OCI-LY3 (cell line): ENCODE measurements at regions not wholly inside any gene's neighbourhood (a gene's known extent, or its start where the extent isn't known, plus 50 kb on each side); places are given as distances from the start of the nearest gene placed in this dataset.

Source experiments
- H2AFZ ChIP-seq: fragments of 200-600, 300-600 bp; shearing (Covaris generic); 2 replicates; pipeline ENCODE4 v1.6.0; 2014; ENCODE audit warnings: antibody characterized with exemption, low read depth, low read length
- H3K27ac ChIP-seq: fragments of 200-600, 300-600 bp; sonication (generic); 2 replicates; pipeline ENCODE4 v1.5.1; 2014; ENCODE audit warnings: mild to moderate bottlenecking, low read length, moderate library complexity, mixed read lengths
- H3K27me3 ChIP-seq: fragments of 200-600, 300-600 bp; sonication (generic); 2 replicates; pipeline ENCODE4 v1.6.1; 2014; ENCODE audit warnings: low read depth, low read length, mixed read lengths
- H3K36me3 ChIP-seq: fragments of 200-600, 300-600 bp; sonication (generic); replicated peaks from 2 replicates; pipeline ENCODE3; 2014; ENCODE audit warnings: low read depth, low read length, mixed read lengths
- H3K4me1 ChIP-seq: fragments of 300-600, 200-600 bp; sonication (generic); 2 replicates; pipeline ENCODE4 v1.6.1; 2014; ENCODE audit warnings: low read length, mixed read lengths
- H3K4me2 ChIP-seq: fragments of 200-600, 300-600 bp; sonication (generic); 2 replicates; pipeline ENCODE4 v1.6.1; 2014; ENCODE audit warnings: low read length, mixed read lengths
- H3K4me3 ChIP-seq: fragments of 300-600, 200-600 bp; sonication (generic); 2 replicates; pipeline ENCODE4 v1.5.1; 2014; ENCODE audit warnings: antibody characterized with exemption, mild to moderate bottlenecking, low read length, moderate library complexity
- H3K79me2 ChIP-seq: fragments of 300-600, 200-600 bp; shearing (Covaris generic); 2 replicates; pipeline ENCODE4 v1.6.1; 2014; ENCODE audit warnings: mild to moderate bottlenecking, low read length, mixed read lengths
- H3K9ac ChIP-seq: fragments of 300-600, 200-600 bp; shearing (Covaris generic); 2 replicates; pipeline ENCODE4 v1.6.0; 2014; ENCODE audit warnings: mild to moderate bottlenecking, low read length, moderate library complexity
- H3K9me3 ChIP-seq: fragments of 200-600, 300-600 bp; shearing (Covaris generic); 2 replicates; pipeline ENCODE4 v1.6.1; 2014; ENCODE audit warnings: low read length, mixed read lengths; ENCODE audit not compliant: insufficient read depth
- H4K20me1 ChIP-seq: fragments of 200-600, 300-600 bp; sonication (generic); 2 replicates; pipeline ENCODE4 v1.6.1; 2016; ENCODE audit warnings: low read length, mixed read lengths; ENCODE audit not compliant: insufficient read depth
- EZH2phosphoT487 ChIP-seq: fragments of 200-600 bp; shearing (Covaris generic); IDR thresholded peaks from 2 replicates; pipeline ENCODE4 v1.6.1; 2018; ENCODE audit warnings: antibody characterized with exemption, mixed run types, low read depth
- TF ChIP-seq, protein P1 (sequence below): fragments of 200-600, 300-600 bp; sonication (generic); IDR thresholded peaks from 2 replicates; pipeline ENCODE4 v1.5.1; 2014; ENCODE audit warnings: antibody characterized with exemption, low read length, low read depth

DNA sequence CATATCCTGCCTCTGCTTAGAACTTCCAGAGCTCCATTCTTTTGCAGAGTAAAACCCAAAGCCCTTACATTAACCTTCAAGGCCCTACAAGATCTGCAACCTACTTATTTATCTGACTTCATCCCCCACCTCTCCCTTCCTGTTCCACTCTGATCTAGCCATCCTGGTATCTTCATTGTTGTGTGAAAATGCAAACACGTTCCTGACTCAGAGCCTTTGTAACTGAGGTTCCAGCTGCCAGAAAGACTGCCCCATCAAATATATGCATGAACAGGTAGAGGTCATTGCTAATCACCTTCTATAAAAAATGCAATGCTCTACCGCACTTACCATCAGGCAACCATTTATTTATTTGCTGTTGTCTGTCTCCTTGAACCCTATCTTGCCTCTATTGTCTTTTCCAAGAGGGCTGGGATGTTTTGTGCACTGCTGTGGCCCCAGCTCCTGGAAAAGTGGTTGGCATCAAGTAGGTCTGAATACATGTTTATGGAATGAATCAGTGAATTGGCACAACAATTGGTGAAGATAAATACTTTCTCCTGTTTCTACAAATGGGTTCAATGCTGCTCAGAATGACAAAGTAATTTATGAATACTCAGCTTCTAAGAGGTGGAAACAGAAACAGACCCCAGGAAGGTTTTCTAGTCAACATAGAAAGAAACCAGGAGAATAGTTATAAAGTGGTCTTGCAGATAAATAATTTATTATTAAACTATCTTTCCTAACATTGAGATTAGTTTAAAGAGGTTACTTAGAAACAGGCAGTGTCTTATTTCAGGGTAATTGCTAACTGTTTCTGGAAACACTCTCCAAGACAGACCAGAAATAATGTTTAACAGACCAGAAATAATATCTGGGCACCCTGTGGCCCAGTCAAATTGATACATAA lies 230.6 kb upstream of the CD180 start:
- no peak for TF ChIP-seq EZH2phosphoT487
- TF ChIP-seq, protein P1, sequence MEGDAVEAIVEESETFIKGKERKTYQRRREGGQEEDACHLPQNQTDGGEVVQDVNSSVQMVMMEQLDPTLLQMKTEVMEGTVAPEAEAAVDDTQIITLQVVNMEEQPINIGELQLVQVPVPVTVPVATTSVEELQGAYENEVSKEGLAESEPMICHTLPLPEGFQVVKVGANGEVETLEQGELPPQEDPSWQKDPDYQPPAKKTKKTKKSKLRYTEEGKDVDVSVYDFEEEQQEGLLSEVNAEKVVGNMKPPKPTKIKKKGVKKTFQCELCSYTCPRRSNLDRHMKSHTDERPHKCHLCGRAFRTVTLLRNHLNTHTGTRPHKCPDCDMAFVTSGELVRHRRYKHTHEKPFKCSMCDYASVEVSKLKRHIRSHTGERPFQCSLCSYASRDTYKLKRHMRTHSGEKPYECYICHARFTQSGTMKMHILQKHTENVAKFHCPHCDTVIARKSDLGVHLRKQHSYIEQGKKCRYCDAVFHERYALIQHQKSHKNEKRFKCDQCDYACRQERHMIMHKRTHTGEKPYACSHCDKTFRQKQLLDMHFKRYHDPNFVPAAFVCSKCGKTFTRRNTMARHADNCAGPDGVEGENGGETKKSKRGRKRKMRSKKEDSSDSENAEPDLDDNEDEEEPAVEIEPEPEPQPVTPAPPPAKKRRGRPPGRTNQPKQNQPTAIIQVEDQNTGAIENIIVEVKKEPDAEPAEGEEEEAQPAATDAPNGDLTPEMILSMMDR = no peak
- Histone ChIP-seq H3K27me3 (no peaks in the 10 kb centered on the region), H3K4me2 (no peak overlapping the region), H3K4me1 (no peaks in the 10 kb centered on the region), H3K36me3 (no peaks in the 10 kb centered on the region), H3K9me3 (no peaks in the 10 kb centered on the region), H3K27ac (no peak overlapping the region), H2AFZ (no peak overlapping the region), H4K20me1 (no peaks in the 10 kb centered on the region), H3K4me3 (no peak overlapping the region), H3K9ac (no peak overlapping the region), H3K79me2 (no peaks in the 10 kb centered on the region)

DNA sequence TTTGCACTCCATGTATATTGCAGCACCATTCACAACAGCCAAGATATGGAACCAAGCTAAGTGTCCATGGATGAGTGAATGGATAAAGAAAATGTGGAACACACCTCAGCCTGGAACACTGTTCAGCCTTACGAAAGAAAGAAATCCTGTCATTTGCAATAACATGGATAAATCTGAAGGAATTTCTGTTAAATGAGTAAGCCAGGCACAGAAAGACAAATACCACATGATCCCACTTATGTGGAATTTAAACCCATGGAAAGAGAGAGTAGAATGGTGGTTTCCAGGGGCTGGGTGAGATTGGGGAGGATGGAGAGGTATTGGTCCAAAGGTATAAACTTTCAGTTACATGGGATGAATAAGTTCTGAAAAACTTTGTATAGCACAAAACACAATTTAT lies 228.9 kb upstream of the CD180 start:
- H3K4me3 ChIP-seq = no peak overlapping the region
- no peak overlapping the region for H2AFZ ChIP-seq
- H3K4me2 ChIP-seq = no peak overlapping the region
- H3K4me1 ChIP-seq = no peaks in the 10 kb centered on the region
- TF ChIP-seq, protein P1 = no peak
- TF ChIP-seq EZH2phosphoT487 = no peak
- H3K27ac ChIP-seq = no peak overlapping the region
- no peaks in the 10 kb centered on the region for H3K9me3 ChIP-seq
- no peaks in the 10 kb centered on the region for H3K36me3 ChIP-seq
- H3K9ac ChIP-seq = no peak overlapping the region
- H3K79me2 ChIP-seq = no peaks in the 10 kb centered on the region
- H3K27me3 ChIP-seq = no peaks in the 10 kb centered on the region
- no peaks in the 10 kb centered on the region for H4K20me1 ChIP-seq

GRCh38 chr5:67417839-67418238 lies 221.2 kb upstream of the CD180 start:
- H3K4me2 ChIP-seq = no peak overlapping the region
- no peak overlapping the region for H2AFZ ChIP-seq
- H3K9me3 ChIP-seq = no peaks in the 10 kb centered on the region
- H3K27ac ChIP-seq = no peak overlapping the region
- no peaks in the 10 kb centered on the region for H3K4me1 ChIP-seq
- no peaks in the 10 kb centered on the region for H3K79me2 ChIP-seq
- TF ChIP-seq, protein P1 = no peak
- no peak for TF ChIP-seq EZH2phosphoT487
- H3K9ac ChIP-seq = no peak overlapping the region
- H4K20me1 ChIP-seq = no peaks in the 10 kb centered on the region
- no peaks in the 10 kb centered on the region for H3K36me3 ChIP-seq
- no peaks in the 10 kb centered on the region for H3K27me3 ChIP-seq
- no peak overlapping the region for H3K4me3 ChIP-seq

GRCh38 chr5:67416986-67417385 lies 220.4 kb upstream of the CD180 start:
- Histone ChIP-seq H3K4me3 (no peak overlapping the region), H3K79me2 (no peaks in the 10 kb centered on the region), H3K27me3 (no peaks in the 10 kb centered on the region), H3K4me2 (no peak overlapping the region), H4K20me1 (no peaks in the 10 kb centered on the region), H3K36me3 (no peaks in the 10 kb centered on the region), H3K9me3 (no peaks in the 10 kb centered on the region), H2AFZ (no peak overlapping the region), H3K9ac (no peak overlapping the region), H3K27ac (no peak overlapping the region), H3K4me1 (no peaks in the 10 kb centered on the region)
- TF ChIP-seq, protein P1 = no peak
- no peak for TF ChIP-seq EZH2phosphoT487
